GM18858 (cell line): ENCODE measurements at regions not wholly inside any gene's neighbourhood (a gene's known extent, or its start where the extent isn't known, plus 50 kb on each side); places are given as distances from the start of the nearest gene placed in this dataset.

Source experiments
- ATAC-seq: cut with Tn5 transposase; IDR thresholded peaks from one replicate; pipeline ENCODE4 v1.9.1; 2021; ENCODE audit not compliant: unreplicated experiment

DNA sequence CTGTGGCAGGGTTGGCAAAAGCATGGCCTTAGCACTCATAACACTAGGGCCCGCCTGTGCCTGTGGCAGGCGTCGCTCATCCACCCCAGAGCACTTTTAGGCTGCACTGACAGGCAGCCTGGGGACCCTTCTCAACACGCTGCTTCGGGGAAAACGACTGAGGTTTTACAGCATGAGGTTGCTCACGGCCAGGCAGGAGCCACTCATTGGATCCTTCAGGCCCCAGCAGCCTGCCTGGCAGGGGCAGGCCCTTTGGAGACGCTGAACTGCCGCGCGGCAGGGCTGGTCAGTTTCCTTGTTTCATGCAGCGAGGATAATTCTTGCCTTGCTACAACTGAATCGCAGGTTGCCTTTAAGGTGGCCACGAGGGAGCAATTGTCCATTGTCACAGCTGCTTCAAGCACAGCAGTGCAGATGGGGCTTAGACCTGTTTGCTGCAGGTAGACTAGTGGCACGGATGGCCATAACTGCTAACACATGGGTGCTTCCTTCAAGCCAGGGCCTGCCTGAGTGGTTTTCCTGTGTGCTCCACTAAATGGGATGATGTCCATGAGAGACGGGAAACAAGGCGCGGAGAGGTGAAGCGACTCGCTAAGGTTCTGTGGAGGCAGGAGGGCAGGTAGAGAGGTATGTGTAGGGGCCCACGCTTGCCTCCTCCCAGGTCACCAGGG is 49.9 kb upstream of the HS6ST1 start:
- no peak for ATAC-seq

DNA sequence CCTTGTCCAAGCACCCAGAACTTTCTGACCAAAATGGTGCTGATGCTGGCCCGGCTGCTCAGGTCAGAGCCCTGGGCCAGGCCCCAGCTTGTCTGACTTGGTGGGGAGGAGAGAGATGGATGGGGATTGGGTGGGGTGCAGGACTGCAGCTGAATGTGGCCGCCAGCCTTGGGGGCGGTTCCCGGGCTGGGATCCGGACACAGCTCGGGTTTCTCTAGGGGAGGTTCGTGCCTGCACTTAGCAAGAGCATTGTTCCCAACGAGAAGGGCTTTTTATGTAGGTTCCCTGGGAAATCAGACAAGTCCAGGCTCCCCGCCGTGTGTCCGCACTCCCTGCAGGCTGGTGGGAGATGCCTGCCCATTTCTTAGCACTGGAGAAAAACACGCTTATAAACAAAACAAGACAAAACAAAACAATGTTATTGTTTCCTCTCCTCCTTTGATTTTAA is 50.5 kb upstream of the HS6ST1 start:
- ATAC-seq = no peak

DNA sequence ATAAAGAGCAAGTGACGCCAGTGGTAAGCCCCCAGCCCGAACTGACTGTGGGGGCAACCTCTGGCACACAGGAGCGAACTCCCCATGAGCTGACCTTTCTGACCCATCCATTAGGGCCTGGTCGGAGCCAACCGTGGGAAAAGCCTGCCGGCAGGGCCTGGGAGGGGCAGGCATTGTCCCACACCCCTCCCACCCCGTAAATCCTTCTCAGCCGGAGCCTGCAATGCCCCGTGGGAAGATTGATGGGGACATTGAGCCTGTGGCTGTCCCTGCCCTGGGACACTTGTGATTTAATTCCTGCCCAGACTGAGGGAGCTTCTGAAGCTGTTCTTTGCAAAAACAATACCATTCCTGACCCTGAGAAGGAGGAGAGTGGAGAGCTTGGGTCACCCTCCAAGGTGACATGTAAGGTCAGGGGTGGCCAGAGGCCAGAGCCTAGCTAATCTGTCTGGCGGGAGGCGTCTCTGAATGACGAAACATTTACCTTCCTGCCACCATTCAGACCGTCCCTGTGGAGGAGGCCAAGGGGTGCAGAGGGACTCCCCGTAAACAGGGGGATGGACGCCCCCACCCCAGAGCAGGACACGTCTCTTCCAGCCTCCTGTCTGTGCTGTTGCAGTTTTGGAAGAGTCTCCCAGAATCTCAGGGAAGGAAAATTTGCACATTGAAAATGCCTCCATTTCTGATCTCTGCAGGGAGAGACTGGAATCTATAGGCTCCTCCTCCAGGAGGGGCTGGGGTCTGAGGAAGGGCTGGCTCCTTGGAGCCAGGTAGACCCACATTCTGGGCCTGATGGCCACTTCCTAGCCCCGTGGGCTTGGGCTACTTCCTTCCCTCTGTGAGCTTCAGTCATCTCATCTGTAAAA is 51.2 kb upstream of the HS6ST1 start:
- ATAC-seq = no peak

DNA sequence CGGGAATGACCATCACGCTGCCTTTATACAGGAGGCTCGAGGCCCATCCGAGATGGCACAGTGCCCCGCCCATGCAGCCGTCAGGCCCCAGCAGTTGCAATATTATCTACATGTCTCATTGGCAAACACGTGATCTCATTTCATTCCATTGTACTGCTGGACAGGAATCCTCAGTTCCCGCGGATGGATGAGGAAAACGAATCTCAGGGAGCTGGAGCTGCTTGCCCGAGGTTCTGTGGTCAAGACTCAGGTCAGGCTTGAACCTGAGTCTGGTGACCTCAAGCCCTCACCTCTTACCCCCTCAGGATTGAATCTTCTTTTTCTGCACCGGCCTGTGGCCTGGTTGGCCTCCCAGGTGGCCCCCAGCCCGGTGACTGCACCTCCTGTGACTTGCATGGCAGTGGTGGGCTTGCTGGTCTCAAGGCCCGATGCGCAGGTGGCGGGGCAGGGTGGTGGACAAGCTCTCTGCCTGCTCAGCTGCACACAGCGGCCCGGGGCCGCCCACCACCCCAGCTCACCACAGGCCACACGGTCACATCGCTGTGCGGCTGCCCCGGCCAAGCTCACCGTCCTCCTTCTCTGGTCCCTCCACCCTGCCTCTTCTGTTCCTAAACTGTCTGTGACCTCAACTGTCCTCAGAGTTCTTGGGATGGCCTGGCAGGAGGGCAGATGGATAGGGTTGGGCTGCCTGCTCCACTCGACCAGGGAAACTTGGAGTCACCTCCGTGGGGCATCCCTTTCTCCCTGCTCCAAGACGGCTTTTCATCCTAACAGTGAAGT is 52.0 kb upstream of the HS6ST1 start:
- ATAC-seq = no peak

DNA sequence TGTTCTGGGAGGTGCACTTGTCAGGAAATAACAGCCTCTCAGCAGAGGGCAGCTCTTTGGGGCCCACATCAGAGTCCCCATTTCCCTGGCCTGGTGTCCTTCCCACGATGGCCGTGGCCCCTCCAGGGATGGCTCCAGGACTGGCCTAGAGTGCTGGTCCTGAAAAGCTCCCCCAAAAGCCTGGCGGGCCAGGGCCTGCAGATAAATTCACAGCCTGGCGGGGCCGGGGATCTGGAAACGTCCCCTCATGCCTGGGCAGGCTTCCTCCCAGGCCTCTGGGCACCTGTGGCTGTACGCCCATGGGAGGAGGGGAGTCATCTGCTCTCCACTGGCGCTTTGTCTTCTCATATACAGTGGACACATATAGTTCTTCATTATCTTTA is 52.6 kb upstream of the HS6ST1 start:
- ATAC-seq = no peak

DNA sequence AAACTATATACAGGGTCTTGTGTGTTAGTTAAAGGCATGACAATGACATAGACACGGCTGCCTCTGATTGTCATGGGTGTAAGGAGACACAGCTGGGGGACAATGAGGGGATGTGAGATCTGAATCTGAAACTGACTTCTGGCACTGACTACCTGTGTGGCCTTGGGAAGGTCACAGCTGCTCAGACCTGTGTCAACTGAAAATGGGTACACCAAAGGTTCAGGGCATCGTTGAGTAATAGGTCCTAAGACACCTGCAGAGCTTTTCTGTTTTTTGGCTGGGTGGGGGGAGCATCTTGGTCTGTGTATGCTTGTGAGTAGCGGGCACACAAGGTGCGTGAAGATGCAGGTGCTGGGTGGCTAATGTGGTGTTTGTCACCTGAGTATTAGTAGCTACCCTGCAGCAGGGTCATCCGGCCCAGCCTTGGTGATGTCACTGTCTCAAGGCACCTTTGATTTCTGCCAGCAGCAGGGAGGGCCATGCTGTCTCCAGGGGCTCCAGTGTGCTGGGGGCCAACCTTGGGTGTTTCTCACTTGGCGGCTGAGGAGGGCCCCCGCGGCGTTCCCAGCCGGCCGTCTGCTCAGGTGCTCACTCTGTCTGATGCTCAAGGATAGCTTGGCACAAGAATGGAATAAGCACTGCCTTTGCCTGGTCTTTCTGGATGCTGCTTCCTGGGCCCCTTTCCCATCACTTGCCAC is 53.1 kb upstream of the HS6ST1 start:
- no peak for ATAC-seq

DNA sequence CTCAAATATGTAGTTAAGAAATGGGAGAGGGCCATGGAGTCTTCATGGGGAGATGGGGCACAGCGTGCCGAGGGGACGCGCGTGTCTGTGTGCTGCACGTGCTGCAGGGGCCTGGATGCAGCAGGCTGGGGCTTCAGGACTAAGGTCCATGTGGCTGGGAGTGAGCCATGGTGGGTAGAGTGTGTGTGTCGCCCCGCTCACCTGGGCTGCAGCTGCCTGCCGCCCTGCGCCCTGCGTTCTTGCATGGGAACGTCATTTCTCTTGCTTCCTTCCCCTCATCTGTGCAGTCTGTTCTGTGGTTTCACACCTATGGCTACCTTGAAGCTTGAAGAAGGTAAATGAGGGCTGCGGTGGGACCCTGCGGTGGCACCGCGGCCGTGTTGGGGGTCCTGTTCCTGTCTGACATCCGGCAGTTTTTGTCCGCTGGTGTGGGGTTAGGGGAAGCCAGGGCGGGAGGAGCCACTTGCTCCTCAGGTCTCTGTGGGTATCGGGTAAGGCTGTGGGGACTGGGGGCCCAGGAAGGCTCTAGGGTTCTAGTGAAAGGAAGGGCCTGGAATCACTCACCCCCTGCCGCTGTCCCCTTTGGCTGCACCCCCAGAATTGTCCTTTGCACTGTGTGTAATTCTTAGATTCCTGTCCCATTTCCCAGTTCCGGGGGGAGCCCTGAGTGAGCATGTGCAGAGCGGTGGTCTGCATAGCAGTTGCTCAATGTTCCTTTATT is 54.1 kb upstream of the HS6ST1 start:
- no peak for ATAC-seq

DNA sequence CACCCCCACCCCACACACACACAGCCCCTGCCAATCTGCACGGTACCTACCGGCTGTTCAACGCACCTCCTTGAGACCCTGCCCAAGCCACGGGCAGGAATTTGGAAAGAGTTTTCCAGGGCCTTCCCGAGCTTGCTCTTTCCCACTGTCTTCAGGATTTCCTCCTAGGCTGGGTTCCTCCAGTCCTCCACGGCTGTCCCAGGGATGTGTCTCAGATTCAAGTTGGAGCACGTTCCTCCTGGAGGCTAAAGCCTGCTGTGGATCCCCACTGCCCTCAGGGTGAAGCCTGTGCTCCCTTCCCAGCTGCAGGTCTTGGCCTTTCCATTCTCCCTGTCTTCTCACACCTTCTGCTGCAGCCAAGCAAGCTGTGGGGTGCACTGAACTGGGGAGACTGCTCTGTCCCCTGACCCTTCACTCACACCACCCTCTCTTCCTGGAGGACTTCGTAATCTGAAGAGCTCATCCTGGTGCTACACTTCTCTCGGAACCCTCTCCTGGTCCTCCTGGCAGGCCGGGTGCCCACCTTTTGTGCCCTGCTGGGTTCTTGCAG is 54.9 kb upstream of the HS6ST1 start:
- no peak for ATAC-seq

DNA sequence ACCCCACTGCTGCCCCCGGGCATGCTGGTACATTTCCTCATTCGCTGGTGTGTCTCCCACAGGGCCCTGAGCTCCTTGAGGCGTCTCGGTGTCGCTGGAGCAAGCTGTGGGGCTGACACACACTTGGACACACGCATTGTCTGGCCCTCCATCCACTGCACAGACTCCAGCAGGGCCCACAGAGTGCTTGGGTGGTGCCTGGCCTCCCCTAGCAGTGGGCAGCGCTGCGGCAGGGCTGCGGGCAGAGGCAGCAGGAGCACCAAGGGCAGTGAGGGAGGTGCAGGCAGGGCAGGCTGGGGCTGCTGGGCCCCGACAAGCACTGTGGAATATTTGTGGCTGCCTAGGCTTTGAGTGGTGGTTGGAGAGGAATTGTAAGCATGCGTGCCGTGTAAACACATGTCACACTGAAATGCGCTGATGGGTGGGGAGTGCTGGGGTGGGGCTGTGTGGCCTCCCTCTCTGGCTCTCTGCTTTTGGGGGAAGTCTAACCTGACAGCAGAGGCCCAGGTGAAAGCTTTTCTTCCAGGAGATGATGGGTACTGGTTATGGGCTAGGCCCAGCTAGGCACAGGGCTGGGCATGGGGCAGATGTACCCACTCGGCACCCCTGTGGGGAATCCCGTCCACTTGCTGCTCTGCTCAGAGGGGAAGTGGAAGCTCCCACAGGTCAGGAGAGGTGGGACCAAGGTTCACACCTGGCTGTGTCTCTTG is 55.5 kb upstream of the HS6ST1 start:
- no peak for ATAC-seq

DNA sequence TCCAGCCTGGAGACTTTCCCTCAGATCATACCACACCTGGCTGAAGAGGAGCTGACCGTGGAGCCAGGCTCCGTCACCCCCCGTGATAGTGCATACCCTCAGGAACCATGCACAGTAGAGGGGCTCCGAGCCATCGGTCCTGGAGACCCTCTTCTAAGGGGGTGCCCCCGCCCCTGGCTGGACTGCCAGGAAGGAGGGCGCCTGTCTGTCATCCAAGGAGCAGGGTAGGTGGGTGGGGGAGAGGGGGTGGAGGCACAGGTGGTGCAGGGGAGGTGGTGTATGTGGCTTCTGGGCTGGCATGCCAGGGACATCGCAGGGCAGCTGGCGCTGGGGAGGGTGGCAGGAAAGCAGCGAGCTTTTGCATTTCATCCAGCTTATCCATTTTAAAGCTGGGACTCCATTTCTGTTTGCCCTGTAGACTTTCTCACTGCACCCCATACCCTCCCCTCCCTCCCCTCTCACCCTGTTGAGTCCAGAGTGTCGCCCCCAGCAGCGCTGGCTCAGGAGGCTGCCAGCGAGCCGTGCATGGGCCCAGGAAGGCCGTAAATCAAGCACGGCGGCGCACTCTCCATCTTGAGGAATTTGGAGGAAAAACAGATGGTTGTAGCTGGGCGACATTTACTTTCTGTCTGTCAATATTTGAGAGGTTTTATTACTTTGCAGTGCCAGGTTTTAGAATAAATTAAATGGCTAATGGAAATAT is 56.2 kb upstream of the HS6ST1 start:
- no peak for ATAC-seq

DNA sequence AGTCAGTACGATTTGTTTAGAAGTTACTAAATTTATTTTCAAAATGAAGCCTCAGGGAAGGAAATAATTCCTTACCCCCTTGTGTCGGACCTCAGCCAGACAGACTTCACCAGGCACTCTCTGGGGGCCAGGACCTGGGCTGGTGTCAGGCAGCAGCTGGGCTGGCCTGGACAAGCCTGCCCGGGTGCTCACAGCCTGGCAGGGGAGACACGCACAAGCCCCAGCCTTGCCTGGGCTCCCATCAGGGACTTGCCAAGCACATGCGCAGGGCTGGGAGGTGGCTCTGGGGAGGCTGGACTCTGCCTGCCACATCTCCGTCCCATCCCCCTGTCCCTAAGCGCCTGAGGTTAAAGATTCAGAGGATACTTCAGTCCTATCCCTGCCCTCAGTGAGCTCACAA is 56.8 kb upstream of the HS6ST1 start:
- no peak for ATAC-seq

DNA sequence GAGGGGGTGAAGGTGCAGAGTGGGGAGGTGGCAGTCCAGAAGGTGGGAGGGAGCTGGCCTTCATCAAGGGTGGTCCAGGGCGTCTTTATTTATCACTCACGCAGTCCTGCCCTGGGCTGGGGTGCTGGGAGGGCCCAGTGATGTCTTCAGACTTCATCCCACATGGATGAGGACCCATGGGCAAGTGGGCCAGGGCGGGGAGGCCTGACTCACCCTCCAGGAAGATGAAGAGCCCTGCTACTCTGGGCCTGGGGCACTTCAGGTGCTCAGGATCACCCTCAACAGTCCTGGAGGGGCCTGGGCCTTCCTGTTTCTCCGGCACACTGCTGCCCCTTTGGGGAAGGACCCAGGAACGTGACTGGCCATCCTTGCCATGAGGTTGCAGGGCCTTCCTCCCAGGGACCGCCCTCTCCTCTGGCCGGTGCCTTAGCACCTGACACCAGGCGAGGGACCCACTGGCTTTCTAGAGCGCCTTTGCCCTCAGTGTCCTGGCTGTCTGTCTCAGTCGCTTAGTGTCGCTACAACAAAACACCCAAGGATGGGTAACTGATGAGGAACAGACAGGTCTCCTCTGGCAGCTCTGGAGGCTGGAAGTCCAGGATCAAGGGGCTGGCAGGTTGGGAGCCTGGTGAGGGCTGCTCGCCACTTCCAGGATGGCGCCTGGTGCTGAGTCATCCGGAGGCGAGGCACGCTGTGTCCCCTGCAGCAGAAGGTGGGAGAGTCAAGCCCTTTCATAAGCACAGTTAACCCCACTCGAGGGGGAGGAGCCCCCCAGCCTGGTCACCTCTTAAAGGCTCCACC is 57.8 kb upstream of the HS6ST1 start:
- ATAC-seq = no peak

DNA sequence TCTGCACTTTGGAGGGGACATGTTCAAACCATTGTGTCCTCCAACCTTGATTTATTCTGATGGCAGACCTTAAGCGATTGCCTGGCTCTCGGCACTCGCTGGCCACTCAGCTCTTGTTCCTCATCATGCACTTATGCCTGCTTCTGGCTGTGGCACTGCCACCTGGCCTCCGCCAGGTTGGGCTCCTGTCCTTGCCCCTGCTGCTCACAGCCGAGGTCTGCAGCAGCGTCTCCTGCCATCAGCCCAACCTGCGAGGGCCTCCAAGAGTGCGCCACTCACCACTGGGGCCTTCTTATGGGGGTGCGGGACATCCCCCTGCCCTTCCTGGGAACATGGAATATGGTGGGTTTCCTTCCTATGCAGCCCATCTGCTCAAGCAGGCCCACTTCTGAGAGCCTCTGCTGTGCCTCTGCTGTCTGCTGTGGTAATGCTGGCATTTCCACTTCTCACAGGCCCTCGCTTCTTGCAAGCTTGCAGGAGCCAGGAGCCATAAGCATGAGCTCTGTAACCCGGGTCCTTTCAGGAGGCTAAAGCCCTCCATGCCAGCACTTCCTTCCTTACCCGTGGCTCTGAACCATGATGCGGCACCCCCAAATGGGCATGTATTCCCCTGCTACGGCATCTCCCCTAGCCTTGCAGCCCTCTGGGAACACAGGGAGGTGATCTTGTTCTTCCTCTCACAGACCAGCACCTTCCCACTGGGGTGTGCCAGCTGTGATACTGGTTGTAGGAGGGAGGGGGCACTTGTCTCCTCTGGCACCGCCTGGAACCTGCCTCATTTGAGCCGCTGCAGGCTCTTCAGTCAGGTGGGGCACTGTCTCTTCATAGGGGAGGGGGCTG is 58.6 kb upstream of the HS6ST1 start:
- ATAC-seq = no peak

DNA sequence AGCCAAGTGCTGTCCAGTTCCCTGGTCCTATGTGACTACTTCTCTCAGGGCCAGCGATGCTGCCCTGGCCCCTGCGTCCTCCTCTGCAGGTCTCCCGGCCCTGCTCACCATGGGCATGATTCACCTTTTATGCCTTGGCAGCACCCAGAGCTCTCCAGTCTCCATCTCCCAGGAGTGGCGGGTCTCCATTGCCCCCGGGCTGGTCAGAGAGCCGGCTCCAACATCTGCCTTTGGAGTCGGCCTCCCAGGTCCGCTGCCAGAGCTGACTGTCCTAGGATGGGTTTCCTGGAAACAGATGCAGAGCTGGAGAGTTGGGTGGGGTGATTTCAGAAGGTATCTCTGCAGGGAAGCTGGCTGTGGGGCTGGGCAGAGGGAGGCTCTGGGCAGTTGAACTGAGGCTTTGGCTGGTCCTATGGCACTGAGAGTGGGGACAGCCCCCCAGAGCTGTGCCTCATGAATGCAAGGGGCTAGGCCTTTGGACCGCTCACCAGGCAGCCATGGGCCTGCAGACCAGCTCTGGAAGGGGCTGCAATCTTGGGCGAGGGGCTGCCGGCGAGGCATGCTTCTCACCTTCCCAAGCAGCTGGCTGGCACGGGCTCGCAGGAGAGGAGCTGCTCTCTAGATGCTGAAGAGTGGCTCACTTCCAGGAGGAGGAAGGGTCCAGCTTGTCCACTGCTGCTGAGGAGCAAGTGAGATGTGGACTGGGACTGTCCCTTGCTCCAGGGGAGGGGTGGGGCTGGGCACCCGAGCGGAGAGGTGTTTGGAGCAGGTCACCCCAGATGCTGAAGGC is 59.8 kb upstream of the HS6ST1 start:
- no peak for ATAC-seq

DNA sequence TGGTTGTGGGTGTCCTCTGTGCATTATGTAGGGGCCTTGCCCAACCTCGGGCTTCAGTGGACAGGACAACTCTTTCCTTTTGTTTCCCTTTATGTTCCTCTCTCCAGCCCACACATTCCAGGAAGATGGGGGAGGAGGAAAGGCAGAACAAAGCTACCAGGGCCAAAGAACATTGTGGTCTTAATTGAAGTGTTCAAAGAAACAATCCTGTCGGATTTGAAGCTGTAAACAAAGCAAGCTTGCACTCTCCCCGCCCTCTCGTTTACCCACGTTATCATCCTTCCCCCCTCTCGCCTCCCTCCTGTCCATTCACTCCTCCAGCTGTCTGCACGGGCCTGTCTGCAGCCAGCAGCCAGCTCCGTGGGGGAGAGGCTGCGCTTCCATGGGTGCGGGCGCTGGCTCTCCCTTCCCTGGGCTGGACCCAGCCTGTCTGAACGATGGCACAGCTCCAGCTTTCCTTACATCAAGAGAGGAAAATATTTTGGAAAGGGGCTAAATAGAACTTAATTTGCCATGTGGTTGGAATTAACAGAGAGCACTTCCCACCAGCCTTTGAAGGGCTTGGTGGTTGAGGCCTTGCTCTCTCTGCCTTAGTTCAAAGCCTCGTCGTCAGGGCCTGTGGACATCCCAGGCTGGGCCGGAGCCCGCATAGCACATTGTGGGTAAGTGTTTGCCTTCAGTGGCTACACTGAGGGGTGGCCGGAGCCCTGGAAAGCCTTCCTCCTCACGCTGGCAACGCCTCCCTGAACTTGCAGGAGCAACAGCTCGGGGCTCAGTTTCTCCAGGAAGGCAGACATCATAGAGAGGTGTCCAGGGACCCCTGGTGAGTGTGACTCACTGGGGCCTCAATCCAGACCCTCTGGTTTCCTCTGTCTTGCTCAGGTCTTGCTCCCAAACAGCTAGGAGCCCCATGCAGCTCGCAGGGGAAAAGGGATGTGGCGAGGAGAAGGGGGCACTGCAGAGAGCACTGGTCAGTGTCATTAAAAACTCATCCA is 60.6 kb upstream of the HS6ST1 start:
- ATAC-seq = no peak
